ENCODE measurements at regions not wholly inside any gene's neighbourhood (a gene's known extent, or its start where the extent isn't known, plus 50 kb on each side); places are given as distances from the start of the nearest gene placed in this dataset.

GRCh38 chr17:69818467-69818866 is 256.6 kb upstream of the KCNJ16 start:
- DNase-seq (ENCODE audit: extremely low spot score, unreplicated experiment) = no peak
- Mint-ChIP-seq H3K4me3 (ENCODE audit: unreplicated experiment) (no peak overlapping the region), H3K9me3 (ENCODE audit: unreplicated experiment) (no peaks in the 10 kb centered on the region), H3K27ac (ENCODE audit: unreplicated experiment) (no peak overlapping the region), H3K4me1 (ENCODE audit: unreplicated experiment) (peaks cover 13% of the 10 kb centered on the region), H3K36me3 (ENCODE audit: unreplicated experiment) (no peaks in the 10 kb centered on the region), H3K27me3 (ENCODE audit: unreplicated experiment) (no peaks in the 10 kb centered on the region)
- TF ChIP-seq CTCF (IDR thresholded peaks at IDR 0.05) = no peak

GRCh38 chr17:69819316-69820087 is 255.5 kb upstream of the KCNJ16 start:
- TF ChIP-seq CTCF (IDR thresholded peaks at IDR 0.05) = no peak

GRCh38 chr17:69820876-69821473 is 254.1 kb upstream of the KCNJ16 start:
- DNase-seq (ENCODE audit: extremely low spot score, unreplicated experiment) = no peak
- H3K4me1 Mint-ChIP-seq (ENCODE audit: unreplicated experiment) = peaks cover 13% of the 10 kb centered on the region
- H3K9me3 Mint-ChIP-seq (ENCODE audit: unreplicated experiment) = no peaks in the 10 kb centered on the region
- no peaks in the 10 kb centered on the region for H3K36me3 Mint-ChIP-seq (ENCODE audit: unreplicated experiment)
- H3K27me3 Mint-ChIP-seq (ENCODE audit: unreplicated experiment) = no peaks in the 10 kb centered on the region
- H3K27ac Mint-ChIP-seq (ENCODE audit: unreplicated experiment) = no peak overlapping the region
- no peak for TF ChIP-seq CTCF (IDR thresholded peaks at IDR 0.05)
- no peak overlapping the region for H3K4me3 Mint-ChIP-seq (ENCODE audit: unreplicated experiment)

More at GRCh38 chr17:69819316-69820087, 255.5 kb upstream of the KCNJ16 start:
- Mint-ChIP-seq H3K4me1 (ENCODE audit: unreplicated experiment) (peaks cover 13% of the 10 kb centered on the region), H3K36me3 (ENCODE audit: unreplicated experiment) (no peaks in the 10 kb centered on the region), H3K4me3 (ENCODE audit: unreplicated experiment) (no peak overlapping the region), H3K9me3 (ENCODE audit: unreplicated experiment) (no peaks in the 10 kb centered on the region), H3K27me3 (ENCODE audit: unreplicated experiment) (no peaks in the 10 kb centered on the region), H3K27ac (ENCODE audit: unreplicated experiment) (no peak overlapping the region)
- no peak for DNase-seq (ENCODE audit: extremely low spot score, unreplicated experiment)

GRCh38 chr17:69822314-69822875 is 252.6 kb upstream of the KCNJ16 start:
- Mint-ChIP-seq H3K27me3 (ENCODE audit: unreplicated experiment) (no peaks in the 10 kb centered on the region), H3K4me1 (ENCODE audit: unreplicated experiment) (peaks cover 16% of the 10 kb centered on the region), H3K27ac (ENCODE audit: unreplicated experiment) (no peak overlapping the region), H3K4me3 (ENCODE audit: unreplicated experiment) (no peak overlapping the region), H3K9me3 (ENCODE audit: unreplicated experiment) (no peaks in the 10 kb centered on the region), H3K36me3 (ENCODE audit: unreplicated experiment) (no peaks in the 10 kb centered on the region)
- TF ChIP-seq CTCF (IDR thresholded peaks at IDR 0.05) = no peak
- DNase-seq (ENCODE audit: extremely low spot score, unreplicated experiment) = no peak

- no peak for TF ChIP-seq CTCF (IDR thresholded peaks at IDR 0.05)
- Mint-ChIP-seq H3K4me1 (ENCODE audit: unreplicated experiment) (peaks cover 13% of the 10 kb centered on the region), H3K36me3 (ENCODE audit: unreplicated experiment) (no peaks in the 10 kb centered on the region), H3K4me3 (ENCODE audit: unreplicated experiment) (no peak overlapping the region), H3K27ac (ENCODE audit: unreplicated experiment) (no peak overlapping the region), H3K27me3 (ENCODE audit: unreplicated experiment) (no peaks in the 10 kb centered on the region), H3K9me3 (ENCODE audit: unreplicated experiment) (no peaks in the 10 kb centered on the region)
- DNase-seq (ENCODE audit: extremely low spot score, unreplicated experiment) = no peak
Observed at GRCh38 chr17:69828087-69828486, 246.9 kb upstream of the KCNJ16 start.

All from osteocyte (in vitro differentiated cells).